GM23338 (cell line): ENCODE measurements at regions not wholly inside any gene's neighbourhood (a gene's known extent, or its start where the extent isn't known, plus 50 kb on each side); places are given as distances from the start of the nearest gene placed in this dataset.

Experiments
- ATAC-seq: fragments of 200-7000 bp; cut with Tn5 transposase; 3 replicates; pipeline ENCODE4 v1.9.1; 2020
- DNase-seq: peaks from one replicate; pipeline ENCODE4 v3.0.0-alpha.2; 2015; ENCODE audit warnings: low spot score
- H2AFZ ChIP-seq: fragments of 200-600 bp; sonication (generic); 2 replicates; pipeline ENCODE4 v1.8.0; 2016; ENCODE audit warnings: antibody characterized with exemption, mild to moderate bottlenecking, moderate library complexity
- H3F3A ChIP-seq: fragments of 200-600 bp; sonication (generic); replicated peaks from 2 replicates; pipeline ENCODE4 v1.8.0; 2017; ENCODE audit warnings: antibody characterized with exemption, mixed run types, low read depth
- H3K27ac ChIP-seq: fragments of 200-600 bp; sonication (generic); 2 replicates; pipeline ENCODE4 v1.6.1; 2016; ENCODE audit warnings: low read depth
- H3K27me3 ChIP-seq: fragments of 200-600 bp; sonication (generic); 2 replicates; pipeline ENCODE4 v1.8.0; 2016; ENCODE audit warnings: mild to moderate bottlenecking, mixed run types, moderate library complexity; ENCODE audit not compliant: insufficient read depth
- H3K36me3 ChIP-seq: fragments of 200-600 bp; sonication (generic); 2 replicates; pipeline ENCODE4 v1.8.0; 2016; ENCODE audit warnings: mild to moderate bottlenecking; ENCODE audit not compliant: insufficient read depth
- H3K4me1 ChIP-seq: fragments of 200-600 bp; sonication (generic); 2 replicates; pipeline ENCODE4 v1.8.0; 2016; ENCODE audit warnings: mild to moderate bottlenecking, moderate library complexity; ENCODE audit not compliant: insufficient read depth
- H3K4me2 ChIP-seq: fragments of 200-600 bp; sonication (generic); 2 replicates; pipeline ENCODE4 v1.7.1; 2017; ENCODE audit warnings: mixed run types
- H3K4me3 ChIP-seq: fragments of 200-600 bp; sonication (generic); 2 replicates; pipeline ENCODE4 v1.6.1; 2016; ENCODE audit warnings: mixed run types
- H3K79me2 ChIP-seq: fragments of 200-600 bp; sonication (generic); replicated peaks from 2 replicates; pipeline ENCODE4 v1.8.0; 2017; ENCODE audit warnings: mild to moderate bottlenecking; ENCODE audit not compliant: insufficient read depth
- H3K9me2 ChIP-seq: fragments of 200-600 bp; sonication (generic); 2 replicates; pipeline ENCODE4 v1.8.0; 2017; ENCODE audit not compliant: insufficient read depth
- H4K20me1 ChIP-seq: fragments of 200-600 bp; sonication (generic); replicated peaks from 2 replicates; pipeline ENCODE4 v1.8.0; 2017; ENCODE audit warnings: mild to moderate bottlenecking; ENCODE audit not compliant: insufficient read depth
- H3K27ac Mint-ChIP-seq: 2 replicates; pipeline ENCODE4 v1.8.0; 2020; ENCODE audit warnings: inconsistent platforms, mild to moderate bottlenecking, moderate library complexity, mixed read lengths
- H3K27me3 Mint-ChIP-seq: 3 replicates; pipeline ENCODE4 v1.8.0; 2022; ENCODE audit warnings: low read depth, mild to moderate bottlenecking, moderate library complexity, mixed read lengths, inconsistent platforms; ENCODE audit not compliant: insufficient read depth, poor library complexity
- H3K36me3 Mint-ChIP-seq: 3 replicates; pipeline ENCODE4 v1.8.0; 2021; ENCODE audit warnings: low read depth, mild to moderate bottlenecking, inconsistent platforms, moderate library complexity, mixed read lengths
- H3K4me1 Mint-ChIP-seq: 3 replicates; pipeline ENCODE4 v1.8.0; 2020; ENCODE audit warnings: mild to moderate bottlenecking, inconsistent platforms, mixed read lengths
- H3K4me3 Mint-ChIP-seq: 3 replicates; pipeline ENCODE4 v1.8.0; 2021; ENCODE audit warnings: moderate library complexity, mild to moderate bottlenecking, inconsistent platforms, mixed read lengths
- H3K9me3 Mint-ChIP-seq: 3 replicates; pipeline ENCODE4 v1.8.0; 2020; ENCODE audit warnings: moderate library complexity, mild to moderate bottlenecking, inconsistent platforms, mixed read lengths
- CTCF ChIP-seq, 2 experiments: fragments of 200-600 bp in 1 of 2; sonication (generic) in 1 of 2; conservative IDR thresholded peaks; 2 replicates each; pipeline versions ENCODE4 v1.5.1 to v1.6.1; 2016 to 2017; ENCODE audit warnings: antibody characterized with exemption in 2 of 2, low read depth in 2 of 2, mild to moderate bottlenecking in 2 of 2, moderate library complexity in 1 of 2
- ETS1 ChIP-seq: IDR thresholded peaks from 2 replicates; pipeline ENCODE4 v1.6.1; 2016; ENCODE audit warnings: antibody characterized with exemption
- EZH2 ChIP-seq: fragments of 200-600 bp; sonication (generic); IDR thresholded peaks from one replicate; pipeline ENCODE4 v1.8.0; 2017; ENCODE audit warnings: antibody characterized with exemption, mild to moderate bottlenecking, low read depth; ENCODE audit not compliant: unreplicated experiment
- JUNB ChIP-seq: IDR thresholded peaks from one replicate; pipeline ENCODE4 v1.6.1; 2016; ENCODE audit warnings: antibody characterized with exemption; ENCODE audit not compliant: unreplicated experiment
- POLR2AphosphoS5 ChIP-seq: IDR thresholded peaks from 2 replicates; pipeline ENCODE4 v1.6.1; 2016; ENCODE audit warnings: antibody characterized with exemption, low read depth
- REST ChIP-seq: IDR thresholded peaks from one replicate; pipeline ENCODE4 v1.6.1; 2018; ENCODE audit warnings: antibody characterized with exemption; ENCODE audit not compliant: unreplicated experiment
- ZNF114 ChIP-seq: fragments of 250-450 bp; sonication (Bioruptor Pico); IDR thresholded peaks from 2 replicates; pipeline ENCODE4 v1.5.0; 2020; ENCODE audit warnings: mild to moderate bottlenecking, moderate library complexity
- ZNF462 ChIP-seq: fragments of 250-450 bp; sonication (Bioruptor Pico); IDR thresholded peaks from 2 replicates; pipeline ENCODE4 v1.5.0; 2020; ENCODE audit warnings: mild to moderate bottlenecking, moderate library complexity

GRCh38 chr1:4146101-4146500, 246.0 kb upstream of the C1orf174 start:
- TF ChIP-seq REST (no peak), EZH2 (no peak), POLR2AphosphoS5 (no peak), JUNB (no peak), ZNF462 (CRISPR knock-in tag) (no peak), ETS1 (no peak), ZNF114 (no peak), CTCF (conservative IDR thresholded peaks at IDR 0.05; ENCODE audit: low read depth in 2 of 2) (no peak)
- H3K4me1 Mint-ChIP-seq = no peaks in the 10 kb centered on the region; the same call in 2 of the 3 replicates
- Histone ChIP-seq H3F3A (no peaks in the 10 kb centered on the region), H3K79me2 (no peaks in the 10 kb centered on the region), H3K36me3 (peaks cover 7% of the 10 kb centered on the region; the same call in 1 of the 2 replicates), H3K4me2 (no peak overlapping the region), H4K20me1 (no peaks in the 10 kb centered on the region), H3K27ac (no peak overlapping the region), H3K4me1 (no peaks in the 10 kb centered on the region), H3K9me2 (no peaks in the 10 kb centered on the region), H3K4me3 (no peak overlapping the region), H3K27me3 (no peaks in the 10 kb centered on the region), H2AFZ (no peak overlapping the region)
- no peak for DNase-seq
- peaks cover 19% of the 10 kb centered on the region; the same call in 2 of the 3 replicates for H3K36me3 Mint-ChIP-seq
- no peak overlapping the region for H3K4me3 Mint-ChIP-seq
- peaks cover 4% of the 10 kb centered on the region for H3K27me3 Mint-ChIP-seq
- H3K9me3 Mint-ChIP-seq = peaks cover 55% of the 10 kb centered on the region
- H3K27ac Mint-ChIP-seq = no peak overlapping the region
- ATAC-seq = no peak
